ENCODE measurements at regions not wholly inside any gene's neighbourhood (a gene's known extent, or its start where the extent isn't known, plus 50 kb on each side); places are given as distances from the start of the nearest gene placed in this dataset.

DNA sequence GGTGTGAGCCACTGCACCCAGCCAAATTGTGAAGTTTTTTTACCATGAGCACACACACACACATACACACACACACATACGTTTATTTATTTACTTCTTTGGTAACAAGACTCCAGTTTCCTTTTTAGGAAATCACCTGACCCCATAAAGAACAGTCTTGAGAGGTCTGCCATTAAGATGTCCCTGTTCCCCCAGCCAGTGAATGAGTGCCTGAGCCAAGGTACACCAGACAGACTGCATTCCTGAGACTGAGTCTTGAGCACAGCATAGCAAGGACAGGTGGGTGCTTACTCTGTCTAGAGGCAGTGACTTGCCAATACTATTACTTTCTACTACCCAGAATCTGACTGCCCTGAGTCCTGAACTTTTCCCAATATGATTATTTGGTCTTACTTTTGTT lies 167.2 kb upstream of the SATB2 start:
- H3K36me3 Mint-ChIP-seq (ENCODE audit: low read depth, unreplicated experiment) = no peaks in the 10 kb centered on the region
- H3K27me3 Mint-ChIP-seq (ENCODE audit: unreplicated experiment) = no peaks in the 10 kb centered on the region
- no peaks in the 10 kb centered on the region for H3K4me1 Mint-ChIP-seq (ENCODE audit: unreplicated experiment)
- no peak for TF ChIP-seq CTCF (IDR thresholded peaks at IDR 0.05; ENCODE audit: unreplicated experiment)
- no peak overlapping the region for H3K27ac Mint-ChIP-seq (ENCODE audit: unreplicated experiment)
- H3K9me3 Mint-ChIP-seq (ENCODE audit: unreplicated experiment) = no peaks in the 10 kb centered on the region
- no peak overlapping the region for H3K4me3 Mint-ChIP-seq (ENCODE audit: unreplicated experiment)
- no peak for DNase-seq (ENCODE audit: low spot score)

DNA sequence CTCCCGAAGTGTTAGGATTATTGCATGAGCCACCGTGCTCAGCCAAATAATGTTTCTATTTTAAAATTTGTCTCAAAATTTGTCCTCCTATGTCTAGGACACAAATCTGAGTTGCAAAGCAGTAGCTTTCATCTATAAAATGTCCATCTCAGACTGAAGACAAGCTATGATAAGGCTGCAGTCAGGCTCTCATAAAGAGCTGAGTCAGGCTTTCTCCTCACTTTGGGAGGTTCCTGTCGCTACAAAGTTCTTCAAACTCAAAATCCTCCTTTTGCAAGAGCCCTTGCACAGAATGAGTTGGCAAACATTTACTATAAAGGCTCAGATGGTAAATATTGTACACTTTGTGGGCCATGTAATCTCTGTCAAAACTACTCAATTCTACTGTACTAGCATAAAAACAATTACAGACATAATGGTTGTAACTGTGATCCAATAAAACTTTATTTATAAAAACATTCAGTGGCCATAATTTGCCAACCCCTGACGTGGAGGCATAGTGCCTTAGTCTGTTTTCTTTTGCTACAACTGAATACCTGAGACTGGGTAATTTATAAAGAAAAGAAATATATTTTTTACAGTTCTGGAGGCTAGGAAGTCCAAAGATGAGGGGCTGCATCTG lies 154.9 kb upstream of the SATB2 start:
- Mint-ChIP-seq H3K4me3 (ENCODE audit: unreplicated experiment) (no peak overlapping the region), H3K4me1 (ENCODE audit: unreplicated experiment) (peaks cover 18% of the 10 kb centered on the region), H3K9me3 (ENCODE audit: unreplicated experiment) (no peaks in the 10 kb centered on the region), H3K27ac (ENCODE audit: unreplicated experiment) (no peak overlapping the region), H3K27me3 (ENCODE audit: unreplicated experiment) (no peaks in the 10 kb centered on the region), H3K36me3 (ENCODE audit: low read depth, unreplicated experiment) (no peaks in the 10 kb centered on the region)
- DNase-seq (ENCODE audit: low spot score) = no peak
- no peak for TF ChIP-seq CTCF (IDR thresholded peaks at IDR 0.05; ENCODE audit: unreplicated experiment)

GRCh38 chr2:199607914-199608313 lies 150.2 kb upstream of the SATB2 start:
- Mint-ChIP-seq H3K27ac (ENCODE audit: unreplicated experiment) (no peak overlapping the region), H3K4me1 (ENCODE audit: unreplicated experiment) (peaks cover 20% of the 10 kb centered on the region), H3K4me3 (ENCODE audit: unreplicated experiment) (no peak overlapping the region), H3K36me3 (ENCODE audit: low read depth, unreplicated experiment) (no peaks in the 10 kb centered on the region), H3K9me3 (ENCODE audit: unreplicated experiment) (no peaks in the 10 kb centered on the region), H3K27me3 (ENCODE audit: unreplicated experiment) (peaks cover 2% of the 10 kb centered on the region)
- TF ChIP-seq CTCF (IDR thresholded peaks at IDR 0.05; ENCODE audit: unreplicated experiment) = no peak
- no peak for DNase-seq (ENCODE audit: low spot score)

DNA sequence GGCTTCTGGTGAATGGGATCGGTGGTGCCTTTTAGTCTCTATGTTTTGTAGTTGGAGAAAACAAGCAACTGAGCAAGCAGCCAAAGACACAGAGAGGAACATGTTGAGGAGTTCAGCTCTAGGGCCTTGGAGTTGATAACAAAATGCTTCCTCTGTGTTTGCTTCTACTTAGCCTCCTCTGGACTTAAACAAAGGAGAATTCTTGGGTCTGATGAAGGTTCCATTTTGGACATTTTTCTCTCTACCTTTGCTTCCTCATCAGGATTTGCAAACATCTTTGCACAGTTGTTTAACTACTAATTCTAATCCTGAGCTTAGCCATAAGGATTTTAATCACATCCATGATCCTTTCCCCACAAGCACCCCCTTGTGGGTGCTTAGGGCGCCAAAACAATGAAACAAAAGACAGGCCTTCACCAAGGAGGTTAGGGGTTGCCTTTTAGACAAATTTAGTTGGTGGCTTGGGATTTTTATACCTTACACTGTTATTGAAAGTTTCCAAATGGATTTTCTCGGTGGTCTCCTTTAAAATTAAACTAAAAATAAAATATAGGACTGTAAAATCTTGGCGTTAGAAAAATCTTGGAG lies 148.5 kb upstream of the SATB2 start:
- H3K27ac Mint-ChIP-seq (ENCODE audit: unreplicated experiment) = no peak overlapping the region
- no peak overlapping the region for H3K4me3 Mint-ChIP-seq (ENCODE audit: unreplicated experiment)
- H3K9me3 Mint-ChIP-seq (ENCODE audit: unreplicated experiment) = no peaks in the 10 kb centered on the region
- no peak for DNase-seq (ENCODE audit: low spot score)
- H3K27me3 Mint-ChIP-seq (ENCODE audit: unreplicated experiment) = peaks cover 2% of the 10 kb centered on the region
- H3K4me1 Mint-ChIP-seq (ENCODE audit: unreplicated experiment) = peaks cover 15% of the 10 kb centered on the region
- TF ChIP-seq CTCF (IDR thresholded peaks at IDR 0.05; ENCODE audit: unreplicated experiment) = no peak
- no peaks in the 10 kb centered on the region for H3K36me3 Mint-ChIP-seq (ENCODE audit: low read depth, unreplicated experiment)

- DNase-seq (ENCODE audit: low spot score) = no peak
- no peak for TF ChIP-seq CTCF (IDR thresholded peaks at IDR 0.05; ENCODE audit: unreplicated experiment)
- Mint-ChIP-seq H3K27me3 (ENCODE audit: unreplicated experiment) (peaks cover 4% of the 10 kb centered on the region), H3K4me3 (ENCODE audit: unreplicated experiment) (no peak overlapping the region), H3K4me1 (ENCODE audit: unreplicated experiment) (peaks cover 7% of the 10 kb centered on the region), H3K36me3 (ENCODE audit: low read depth, unreplicated experiment) (no peaks in the 10 kb centered on the region), H3K9me3 (ENCODE audit: unreplicated experiment) (no peaks in the 10 kb centered on the region), H3K27ac (ENCODE audit: unreplicated experiment) (no peak overlapping the region)
Observed at GRCh38 chr2:199603721-199604291, 146.1 kb upstream of the SATB2 start.
